RWPE2 (cell line): ENCODE measurements at regions not wholly inside any gene's neighbourhood (a gene's known extent, or its start where the extent isn't known, plus 50 kb on each side); places are given as distances from the start of the nearest gene placed in this dataset.

Experiments
- ATAC-seq: fragments of 200-7000 bp; cut with Tn5 transposase; 3 replicates; pipeline ENCODE4 v1.9.1; 2021; ENCODE audit warnings: low read depth
- DNase-seq: peaks from one replicate; pipeline ENCODE4 v3.0.0-alpha.2; 2020; ENCODE audit warnings: low spot score
- H3K27ac ChIP-seq: fragments of 450-650 bp; 2 replicates; pipeline ENCODE4 v1.5.1; 2017; ENCODE audit warnings: mild to moderate bottlenecking; ENCODE audit not compliant: poor library complexity, severe bottlenecking
- H3K27me3 ChIP-seq: fragments of 250-450 bp; sonication (Bioruptor Pico); 2 replicates; pipeline ENCODE4 v1.5.1; 2021; ENCODE audit warnings: mild to moderate bottlenecking, moderate library complexity; ENCODE audit not compliant: insufficient read depth, poor library complexity, severe bottlenecking
- H3K36me3 ChIP-seq: fragments of 250-450 bp; sonication (Bioruptor Pico); 2 replicates; pipeline ENCODE4 v1.5.1; 2020; ENCODE audit warnings: low read depth, mild to moderate bottlenecking, moderate library complexity
- H3K4me1 ChIP-seq: fragments of 250-450 bp; sonication (Bioruptor Pico); 2 replicates; pipeline ENCODE4 v1.5.1; 2021; ENCODE audit warnings: mild to moderate bottlenecking, moderate library complexity; ENCODE audit not compliant: insufficient read depth, poor library complexity, severe bottlenecking
- H3K4me3 ChIP-seq: fragments of 250-450 bp; sonication (Bioruptor Pico); 2 replicates; pipeline ENCODE4 v1.5.1; 2021; ENCODE audit warnings: mild to moderate bottlenecking, moderate library complexity; ENCODE audit not compliant: severe bottlenecking
- H3K9me3 ChIP-seq: fragments of 250-450 bp; sonication (Bioruptor Pico); 2 replicates; pipeline ENCODE4 v1.5.1; 2021; ENCODE audit warnings: mild to moderate bottlenecking, moderate library complexity; ENCODE audit not compliant: severe bottlenecking
- TF ChIP-seq, protein P1 (sequence below): fragments of 450-650 bp; IDR thresholded peaks from one replicate; pipeline ENCODE4 v1.5.1; 2017; ENCODE audit warnings: mild to moderate bottlenecking, moderate library complexity; ENCODE audit not compliant: poor library complexity, severe bottlenecking

GRCh38 chr1:239678181-239678580, 291.8 kb downstream of the CHRM3 start:
- Histone ChIP-seq H3K27ac (no peak overlapping the region), H3K4me3 (no peak overlapping the region), H3K36me3 (no peaks in the 10 kb centered on the region), H3K4me1 (no peaks in the 10 kb centered on the region), H3K9me3 (no peaks in the 10 kb centered on the region), H3K27me3 (no peaks in the 10 kb centered on the region)
- ATAC-seq, result peak; percentile 31; the same call in 2 of the 3 replicates
- TF ChIP-seq, protein P1, sequence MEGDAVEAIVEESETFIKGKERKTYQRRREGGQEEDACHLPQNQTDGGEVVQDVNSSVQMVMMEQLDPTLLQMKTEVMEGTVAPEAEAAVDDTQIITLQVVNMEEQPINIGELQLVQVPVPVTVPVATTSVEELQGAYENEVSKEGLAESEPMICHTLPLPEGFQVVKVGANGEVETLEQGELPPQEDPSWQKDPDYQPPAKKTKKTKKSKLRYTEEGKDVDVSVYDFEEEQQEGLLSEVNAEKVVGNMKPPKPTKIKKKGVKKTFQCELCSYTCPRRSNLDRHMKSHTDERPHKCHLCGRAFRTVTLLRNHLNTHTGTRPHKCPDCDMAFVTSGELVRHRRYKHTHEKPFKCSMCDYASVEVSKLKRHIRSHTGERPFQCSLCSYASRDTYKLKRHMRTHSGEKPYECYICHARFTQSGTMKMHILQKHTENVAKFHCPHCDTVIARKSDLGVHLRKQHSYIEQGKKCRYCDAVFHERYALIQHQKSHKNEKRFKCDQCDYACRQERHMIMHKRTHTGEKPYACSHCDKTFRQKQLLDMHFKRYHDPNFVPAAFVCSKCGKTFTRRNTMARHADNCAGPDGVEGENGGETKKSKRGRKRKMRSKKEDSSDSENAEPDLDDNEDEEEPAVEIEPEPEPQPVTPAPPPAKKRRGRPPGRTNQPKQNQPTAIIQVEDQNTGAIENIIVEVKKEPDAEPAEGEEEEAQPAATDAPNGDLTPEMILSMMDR, result no peak
- DNase-seq, result no peak

DNA sequence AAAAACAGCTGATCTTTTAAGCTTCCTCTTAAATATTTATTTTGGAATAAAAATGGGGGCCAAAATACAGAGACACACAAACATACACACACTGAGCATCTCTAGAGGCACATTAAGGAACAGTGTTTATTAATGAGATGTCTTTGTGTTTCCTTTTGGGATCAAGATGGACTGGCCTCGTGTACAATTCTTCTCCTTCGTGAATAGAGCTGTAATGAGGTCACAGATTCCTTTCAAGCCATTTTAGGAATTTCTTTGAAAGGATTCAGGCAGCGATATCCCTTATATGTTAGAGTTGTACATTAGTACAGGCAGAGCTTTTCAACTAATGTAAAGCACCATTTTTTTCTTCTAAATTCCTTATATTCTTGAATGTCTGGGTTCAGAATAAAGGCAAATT, 295.7 kb downstream of the CHRM3 start:
- ATAC-seq, result no peak
- no peaks in the 10 kb centered on the region for H3K27me3 ChIP-seq

GRCh38 chr1:239682960-239683359, 296.6 kb downstream of the CHRM3 start:
- no peaks in the 10 kb centered on the region for H3K9me3 ChIP-seq
- H3K4me3 ChIP-seq, result no peak overlapping the region
- H3K27me3 ChIP-seq, result no peaks in the 10 kb centered on the region
- no peaks in the 10 kb centered on the region for H3K4me1 ChIP-seq
- TF ChIP-seq, protein P1, result no peak
- H3K36me3 ChIP-seq, result no peaks in the 10 kb centered on the region
- no peak for ATAC-seq
- no peak overlapping the region for H3K27ac ChIP-seq
- DNase-seq, result no peak

More for the DNA sequence above, 295.7 kb downstream of the CHRM3 start:
- Histone ChIP-seq H3K27ac (no peak overlapping the region), H3K36me3 (no peaks in the 10 kb centered on the region), H3K4me1 (no peaks in the 10 kb centered on the region), H3K9me3 (no peaks in the 10 kb centered on the region), H3K4me3 (no peak overlapping the region)
- DNase-seq, result no peak
- TF ChIP-seq, protein P1, result no peak

DNA sequence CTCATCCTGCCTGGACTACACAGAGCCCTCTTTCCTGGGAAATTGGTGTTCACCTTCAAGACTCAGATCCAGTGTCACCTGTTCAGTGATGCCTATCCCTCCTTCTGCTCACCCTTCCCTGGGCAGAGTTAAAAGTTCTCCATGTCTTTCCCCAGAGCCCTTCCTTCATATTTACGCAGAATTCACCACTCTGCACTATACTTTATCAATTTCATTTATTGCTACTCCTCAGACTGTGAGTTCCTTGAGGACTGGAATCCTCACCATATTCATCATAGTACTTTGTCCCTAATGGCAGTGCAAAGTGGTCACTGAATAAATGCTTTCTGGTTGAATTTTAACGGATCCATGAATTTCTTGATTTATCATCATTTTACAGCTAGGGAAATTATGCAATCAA, 300.0 kb downstream of the CHRM3 start:
- DNase-seq (no peak), ATAC-seq (no peak)
- TF ChIP-seq, protein P1, result no peak
- Histone ChIP-seq H3K4me3 (no peak overlapping the region), H3K27ac (no peak overlapping the region), H3K27me3 (no peaks in the 10 kb centered on the region), H3K36me3 (no peaks in the 10 kb centered on the region), H3K9me3 (no peaks in the 10 kb centered on the region), H3K4me1 (no peaks in the 10 kb centered on the region)

GRCh38 chr1:239696317-239696716, 309.9 kb downstream of the CHRM3 start:
- Histone ChIP-seq H3K4me3 (no peak overlapping the region), H3K27ac (no peak overlapping the region), H3K36me3 (no peaks in the 10 kb centered on the region), H3K9me3 (no peaks in the 10 kb centered on the region), H3K27me3 (no peaks in the 10 kb centered on the region), H3K4me1 (no peaks in the 10 kb centered on the region)
- ATAC-seq, result no peak
- TF ChIP-seq, protein P1, result no peak
- no peak for DNase-seq
